ENCODE measurements at regions not wholly inside any gene's neighbourhood (a gene's known extent, or its start where the extent isn't known, plus 50 kb on each side); places are given as distances from the start of the nearest gene placed in this dataset.
A peak's percentile ranks its signal among the peaks of the same experiment; 100 is the strongest.
"Not testable (repeated sequence)": the region's sequence is repeated elsewhere in the genome, so short reads cannot be mapped to it uniquely, and the experiment has no call there.

DNA sequence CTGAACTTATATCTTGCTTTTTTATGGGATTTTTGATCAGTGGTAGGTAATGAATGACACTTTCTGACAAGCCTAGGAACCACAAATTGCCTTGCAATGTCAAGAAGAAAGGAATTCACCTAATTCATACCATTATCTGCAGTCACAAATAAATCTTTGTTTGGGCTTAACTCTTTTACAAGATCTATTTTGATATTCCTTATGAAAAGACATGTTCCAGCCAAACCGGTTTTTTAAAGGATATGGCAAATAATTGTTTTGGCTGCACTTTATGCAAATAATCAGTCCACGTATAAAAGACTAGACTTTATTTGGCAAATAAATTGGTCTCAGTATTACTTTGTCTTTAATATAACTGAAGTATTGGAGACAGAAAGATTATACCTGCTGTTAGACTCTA is 771.7 kb upstream of the ADGRB3 start:
- DNase-seq, result no peak

DNA sequence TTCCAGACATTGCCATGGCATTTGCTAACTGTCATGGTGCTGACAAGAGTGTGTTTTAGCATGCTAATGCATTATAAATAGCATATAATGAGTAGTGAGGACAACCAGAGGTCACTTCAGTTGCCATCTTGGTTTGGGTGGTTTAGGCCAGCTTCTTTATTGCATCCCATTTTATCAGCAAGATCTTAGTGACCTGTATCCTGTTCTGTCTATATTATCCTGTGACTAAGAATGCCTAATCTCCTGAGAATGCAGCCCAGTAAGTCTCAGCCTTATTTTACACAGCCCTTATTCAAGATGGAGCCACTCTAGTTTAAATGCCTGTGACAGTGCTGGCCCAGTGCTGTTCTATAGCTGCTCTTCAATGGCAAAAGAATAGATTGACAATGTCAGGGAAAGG is 781.0 kb upstream of the ADGRB3 start:
- DNase-seq, result no peak

DNA sequence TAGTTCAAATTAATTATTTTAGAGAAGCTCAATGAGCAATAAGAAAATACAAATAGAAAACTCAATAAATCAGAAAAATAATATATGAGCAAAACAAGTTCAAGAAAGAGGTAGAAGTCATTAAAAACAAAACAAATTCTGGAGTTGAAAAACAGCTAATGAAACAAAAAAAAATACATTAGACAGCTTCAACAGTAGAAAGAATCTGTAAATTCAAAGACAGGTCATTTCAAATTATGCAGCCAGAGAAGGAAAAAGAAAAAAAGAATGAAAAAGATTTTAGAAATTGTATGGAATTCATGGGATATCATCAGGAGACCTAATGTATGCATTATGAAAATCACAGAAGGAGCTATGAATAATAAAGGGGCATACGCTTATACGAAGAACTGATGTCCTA is 795.3 kb upstream of the ADGRB3 start:
- DNase-seq, result no peak

DNA sequence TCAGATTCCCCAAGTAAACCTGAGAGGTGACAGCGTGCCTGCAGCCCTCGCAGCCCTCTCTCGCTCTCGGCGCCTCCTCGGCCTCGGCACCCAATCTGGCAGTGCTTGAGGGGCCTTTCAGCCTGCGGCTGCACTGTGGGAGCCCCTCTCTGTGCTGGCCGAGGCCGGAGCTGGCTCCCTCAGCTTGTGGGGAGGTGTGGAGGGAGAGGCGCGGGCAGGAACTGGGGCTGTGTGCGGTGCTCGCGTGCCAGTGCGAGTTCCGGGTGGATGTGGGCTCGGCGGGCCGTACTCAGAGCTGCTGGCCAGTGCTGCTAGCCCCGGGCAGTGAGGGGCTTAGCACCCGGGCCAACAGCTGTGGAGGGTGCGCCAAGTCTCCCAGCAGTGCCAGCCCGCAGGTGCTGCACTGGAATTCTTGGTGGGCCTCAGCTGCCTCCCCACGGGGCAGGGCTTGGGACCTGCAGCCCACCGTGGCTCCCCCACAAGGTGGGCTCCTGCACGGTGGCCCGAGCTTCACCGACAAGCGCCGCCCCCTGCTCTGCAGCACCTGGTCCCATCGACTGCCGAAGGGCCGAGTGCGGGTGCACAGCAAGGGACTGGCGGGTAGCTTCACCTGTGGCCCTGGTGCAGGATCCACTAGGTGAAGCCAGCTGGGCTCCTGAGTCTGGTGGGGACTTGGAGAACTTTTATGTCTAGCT is 809.7 kb upstream of the ADGRB3 start:
- no peak for DNase-seq

DNA sequence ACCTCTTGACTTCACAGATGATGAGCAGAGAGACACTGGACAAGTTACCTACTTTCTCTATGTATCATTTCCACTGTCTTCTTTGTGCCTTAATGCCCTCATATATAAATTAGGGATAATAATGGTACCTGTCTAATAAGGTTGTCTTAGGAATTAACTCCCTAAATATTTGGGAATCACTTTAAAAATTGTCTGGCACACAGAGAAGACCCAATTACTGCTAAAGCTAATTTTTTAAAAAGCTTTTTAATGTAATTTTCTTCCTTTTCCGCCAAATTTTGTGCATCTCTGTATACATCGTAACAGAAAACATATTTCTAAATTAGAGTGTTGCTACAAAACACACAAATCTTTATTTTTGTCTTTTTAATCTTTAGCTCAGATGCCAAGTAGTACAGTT is 816.8 kb upstream of the ADGRB3 start:
- no peak for DNase-seq

DNA sequence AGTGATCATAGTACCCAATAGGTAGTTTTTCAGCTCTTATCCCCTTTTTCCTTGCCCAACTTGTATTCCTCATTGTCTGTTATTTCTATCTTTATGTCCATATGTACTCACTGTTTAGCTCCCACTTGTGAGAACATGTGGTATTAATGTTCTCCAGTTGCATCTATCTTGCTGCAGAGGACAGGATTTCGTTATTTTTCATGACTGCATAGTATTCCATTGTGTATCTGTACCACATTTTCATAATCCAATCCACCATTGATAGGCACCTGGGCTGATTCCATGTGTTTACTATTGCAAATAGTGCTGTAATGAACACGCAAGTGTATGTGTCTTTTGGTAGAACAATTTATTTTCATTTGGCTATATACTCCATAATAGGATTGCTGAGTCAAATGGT is 819.5 kb upstream of the ADGRB3 start:
- DNase-seq, result no peak

DNA sequence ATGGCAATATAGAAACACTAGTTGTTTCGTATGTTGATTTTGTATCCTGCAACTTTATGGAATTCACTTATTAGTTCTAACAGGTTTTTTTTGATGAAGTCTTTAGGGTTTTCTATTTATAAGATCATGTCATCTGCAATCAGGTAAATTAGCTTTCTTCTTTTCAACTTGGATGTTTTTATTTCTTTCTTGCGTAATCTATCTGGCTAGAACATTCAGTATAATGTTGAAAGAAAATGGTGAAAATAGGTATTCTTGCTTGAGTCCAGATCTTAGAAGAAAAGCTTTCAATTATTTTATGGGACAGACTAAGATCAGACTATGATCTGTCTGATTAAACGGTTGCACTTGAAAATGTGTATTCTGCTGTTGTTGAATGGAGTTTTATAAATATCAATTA is 820.8 kb upstream of the ADGRB3 start:
- no peak for DNase-seq

DNA sequence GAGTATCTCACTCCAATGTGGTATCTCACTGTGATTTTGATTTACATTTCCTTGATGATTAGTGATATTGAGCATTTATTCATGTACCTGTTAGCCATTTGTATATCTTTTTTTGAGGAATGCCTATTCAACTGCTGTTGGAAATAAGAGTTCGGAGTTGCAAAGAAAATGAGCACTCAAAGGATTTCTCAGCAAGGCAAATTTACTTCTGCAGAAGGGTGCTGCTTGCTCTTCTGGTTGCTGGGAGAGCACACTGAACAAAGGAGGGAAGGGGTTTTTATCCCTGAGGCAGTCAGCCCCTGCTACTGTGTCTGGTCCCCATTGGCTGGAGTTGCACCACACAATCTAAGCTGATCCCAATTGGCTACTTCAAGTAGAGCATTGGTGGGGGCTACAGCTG is 822.4 kb upstream of the ADGRB3 start:
- no peak for DNase-seq

DNA sequence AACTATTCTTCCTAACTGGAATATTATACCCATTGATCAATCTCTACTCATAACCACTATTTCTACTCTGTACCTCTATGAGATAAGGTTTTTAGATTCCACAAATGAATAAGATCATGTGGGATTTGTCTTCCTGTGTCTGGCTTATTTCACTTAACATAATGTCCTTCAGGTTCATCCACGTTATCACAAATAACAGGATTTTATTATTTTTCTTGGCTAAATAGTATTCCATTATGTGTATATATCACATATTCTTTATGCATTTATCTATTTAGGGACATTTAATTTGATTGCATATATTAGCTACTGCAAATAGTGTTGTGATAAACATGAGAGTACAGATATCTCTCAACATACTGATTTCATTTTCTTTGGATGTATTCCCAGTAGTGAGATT is 823.0 kb upstream of the ADGRB3 start:
- DNase-seq, result no peak

DNA sequence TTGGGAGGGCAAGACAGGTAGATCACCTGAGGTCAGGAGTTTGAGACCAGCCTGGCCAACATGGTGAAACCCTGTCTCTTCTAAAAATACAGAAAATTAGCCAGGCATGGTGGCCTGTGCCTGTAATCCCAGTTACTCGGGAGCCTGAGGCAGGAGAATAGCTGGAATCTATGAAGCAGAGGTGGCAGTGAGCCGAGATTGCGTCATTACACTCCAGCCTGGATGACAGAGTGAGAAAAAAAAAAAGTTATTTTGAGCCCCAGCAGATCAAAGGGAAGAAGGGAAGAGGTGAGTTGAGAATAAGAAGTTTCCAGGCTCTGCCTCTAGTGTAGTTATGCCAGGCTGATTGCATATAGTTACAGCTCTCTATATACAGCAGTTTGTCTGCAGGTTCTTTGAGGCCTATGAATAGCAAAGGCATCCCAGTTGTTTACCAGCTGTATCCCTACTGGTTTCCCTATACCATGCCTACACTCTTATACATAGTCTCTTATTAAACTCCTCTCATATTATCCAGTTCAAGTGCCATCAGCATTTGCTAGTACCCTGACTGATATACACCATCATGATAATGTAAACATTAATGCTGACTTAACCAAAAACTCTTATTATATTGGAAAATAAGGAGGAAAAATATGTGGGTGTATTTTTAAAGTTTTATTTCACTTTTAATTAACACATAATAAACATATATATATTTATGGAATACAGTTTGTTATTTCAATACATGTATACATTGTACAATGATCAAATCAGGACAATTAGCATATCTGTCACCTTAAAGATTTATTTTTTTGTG is 823.6 kb upstream of the ADGRB3 start:
- DNase-seq, result no peak

DNA sequence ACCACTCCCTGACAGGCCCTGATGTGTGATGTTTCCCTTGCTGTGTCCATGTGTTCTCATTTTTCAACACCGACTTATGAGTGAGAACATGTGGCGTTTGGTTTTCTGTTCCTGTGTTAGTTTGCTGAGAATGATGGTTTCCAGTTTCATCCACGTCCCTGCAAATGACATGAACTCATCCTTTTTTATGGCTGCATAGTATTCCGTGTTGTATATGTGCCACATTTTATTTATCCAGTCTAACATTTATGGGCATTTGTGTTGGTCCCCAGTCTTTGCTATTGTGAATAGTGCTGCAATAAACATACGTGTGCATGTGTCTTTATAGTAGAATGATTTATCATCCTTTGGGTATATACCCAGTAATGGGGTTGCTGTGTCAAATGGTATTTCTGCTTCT is 830.3 kb upstream of the ADGRB3 start:
- DNase-seq, result not testable (repeated sequence)

DNA sequence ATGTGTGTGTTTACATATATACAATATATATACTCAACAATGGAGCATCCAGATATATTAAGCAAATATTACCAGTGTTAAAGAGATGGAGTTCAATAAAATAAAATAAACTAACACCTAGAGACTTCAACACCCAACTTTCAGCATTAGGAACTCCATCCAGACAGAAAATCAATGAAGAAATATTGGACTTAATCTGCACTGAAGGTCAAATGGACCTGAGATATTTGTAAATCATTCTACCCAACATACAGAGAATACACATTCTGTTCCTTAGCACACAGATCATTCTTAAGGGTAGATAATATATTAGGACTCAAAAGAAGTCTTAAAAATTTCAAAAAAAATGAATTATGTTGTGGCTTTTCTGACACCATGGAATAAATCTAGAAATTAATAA is 832.3 kb upstream of the ADGRB3 start:
- no peak for DNase-seq

DNA sequence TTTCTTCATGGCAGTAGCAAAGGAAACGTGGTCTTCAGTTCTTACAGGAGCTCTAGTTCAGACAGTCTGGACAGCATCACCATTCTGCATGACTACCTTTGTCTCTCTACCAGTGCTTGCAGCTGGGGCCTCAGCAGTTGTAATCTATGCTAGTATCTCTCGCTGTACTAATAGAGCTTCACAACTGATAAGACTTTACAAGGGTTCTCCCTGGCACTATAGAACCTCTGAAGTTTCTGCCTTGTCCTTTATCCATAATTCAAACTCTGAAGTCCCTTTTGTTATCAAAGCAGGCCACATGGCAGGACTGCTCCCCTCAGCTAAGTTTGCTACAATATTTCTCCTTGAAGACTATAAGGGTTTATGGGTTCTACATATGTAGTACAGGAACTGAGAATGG is 842.1 kb upstream of the ADGRB3 start:
- no peak for DNase-seq

DNA sequence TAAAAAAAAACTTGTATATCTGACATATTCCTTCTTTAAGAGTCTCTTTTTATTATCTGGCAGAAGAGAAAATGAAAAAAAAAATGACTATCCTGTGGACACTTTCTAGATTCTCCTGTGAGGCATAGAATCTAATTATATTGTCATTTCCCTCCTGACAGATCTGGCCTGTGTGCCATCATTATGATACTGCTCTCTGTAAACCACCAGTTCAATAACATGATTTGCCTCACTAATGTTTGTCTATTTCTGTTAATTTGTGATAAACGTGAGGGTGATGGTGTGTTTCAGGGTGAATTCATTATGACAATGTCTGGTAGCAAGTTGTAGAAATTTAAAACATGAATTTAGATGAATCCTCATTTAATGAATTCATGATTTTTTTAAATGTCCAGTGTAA is 844.5 kb upstream of the ADGRB3 start:
- DNase-seq, result no peak

DNA sequence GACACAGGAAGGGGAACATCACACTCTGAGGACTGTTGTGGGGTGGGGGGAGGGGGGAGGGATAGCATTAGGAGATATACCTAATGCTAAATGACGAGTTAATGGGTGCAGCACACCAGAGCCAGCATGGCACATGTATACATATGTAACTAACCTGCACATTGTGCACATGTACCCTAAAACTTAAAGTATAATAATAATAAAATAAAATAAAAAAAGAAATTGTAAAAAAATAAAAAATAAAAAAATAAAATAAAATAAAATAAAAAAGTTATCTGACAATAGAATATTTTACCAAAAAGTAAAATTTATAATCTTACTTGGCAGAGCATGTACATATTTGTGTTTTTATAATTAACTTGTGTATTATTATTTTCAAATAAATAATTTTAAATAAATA is 848.0 kb upstream of the ADGRB3 start:
- DNase-seq, result not testable (repeated sequence)

DNA sequence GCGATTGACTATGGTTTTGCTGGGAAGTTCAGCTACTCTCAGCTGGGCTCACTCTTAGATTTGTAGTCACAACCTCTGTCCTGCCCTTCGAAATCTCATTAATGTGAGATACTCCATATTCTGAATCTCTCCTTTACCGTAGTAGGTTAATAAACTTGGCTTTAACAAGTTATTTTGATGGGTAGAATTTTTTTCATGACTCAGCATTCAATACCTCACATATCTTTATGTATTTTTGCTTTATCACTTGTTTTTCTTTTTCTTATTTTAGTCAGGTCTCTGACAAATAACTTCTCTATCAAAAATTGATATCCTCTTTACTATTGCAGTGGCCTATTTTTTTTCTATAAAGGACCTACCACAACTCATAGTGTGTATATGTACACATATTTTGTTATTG is 855.2 kb upstream of the ADGRB3 start:
- DNase-seq, result no peak

DNA sequence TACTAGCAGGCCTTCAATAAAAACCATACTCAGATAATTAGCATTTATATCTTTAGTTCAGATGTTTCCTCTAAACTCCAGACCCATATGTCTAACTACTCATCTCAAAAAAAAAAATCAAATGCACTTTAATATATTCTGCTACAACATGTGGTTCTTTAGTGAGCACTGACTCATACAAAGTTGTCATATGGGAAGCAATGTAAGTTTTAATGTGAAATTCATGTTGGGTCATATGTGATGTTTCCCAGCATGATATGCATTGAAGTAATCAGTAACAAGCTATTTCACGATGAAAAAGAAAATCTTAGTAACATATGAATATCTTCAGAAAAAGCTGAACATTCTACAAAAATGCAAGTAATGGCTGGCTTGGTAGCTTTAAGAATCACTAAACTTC is 859.7 kb upstream of the ADGRB3 start:
- DNase-seq, result no peak

DNA sequence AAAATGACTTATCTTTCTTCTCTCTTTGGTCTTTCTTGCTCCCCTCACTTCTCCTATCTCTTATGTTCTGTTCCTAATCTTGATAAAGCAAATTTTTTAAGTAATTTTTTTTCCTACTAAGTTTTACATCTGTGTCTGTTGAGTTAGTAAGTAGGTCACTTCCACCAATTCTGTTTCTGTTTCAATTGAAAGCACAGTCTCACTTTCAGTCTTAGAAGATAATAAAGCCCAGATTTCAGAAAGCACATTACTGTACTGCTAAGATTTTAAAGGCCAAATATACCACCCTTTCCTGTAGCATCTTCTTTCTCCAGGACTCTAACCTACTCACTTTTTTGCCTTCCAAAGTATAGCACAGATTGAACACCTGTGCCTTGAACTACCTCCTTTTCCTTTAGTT is 866.1 kb upstream of the ADGRB3 start:
- no peak for DNase-seq

DNA sequence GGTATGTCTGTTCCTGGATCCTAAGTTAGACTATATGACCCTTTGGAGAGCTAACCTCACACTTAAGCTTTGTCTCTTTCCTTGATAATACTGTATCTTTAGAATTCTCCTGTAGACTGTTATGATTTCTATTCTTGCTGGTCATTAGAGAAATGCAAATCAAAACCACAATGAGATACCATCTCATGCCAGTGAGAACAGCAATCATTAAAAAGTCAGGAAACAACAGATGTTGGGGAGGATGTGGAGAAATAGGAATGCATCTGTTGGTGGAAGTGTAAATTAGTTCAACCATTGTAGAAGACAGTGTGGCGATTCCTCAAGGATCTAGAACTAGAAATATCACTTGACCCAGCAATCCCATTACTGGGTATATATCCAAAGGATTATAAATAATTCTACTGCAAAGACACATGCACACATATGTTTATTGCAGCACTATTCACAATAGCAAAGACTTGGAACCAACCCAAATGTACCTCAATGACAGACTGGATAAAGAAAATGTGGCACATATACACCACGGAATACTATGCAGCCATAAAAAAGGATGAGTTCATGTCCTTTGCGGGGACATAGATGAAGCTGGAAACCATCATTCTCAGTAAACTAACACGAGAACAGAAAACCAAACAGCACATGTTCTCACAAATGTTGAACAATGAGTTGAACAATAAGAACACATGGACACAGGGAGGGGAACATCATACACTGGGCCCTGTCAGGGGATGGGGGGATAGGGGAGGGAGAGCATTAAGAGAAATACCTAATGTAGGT is 867.8 kb upstream of the ADGRB3 start:
- not testable (repeated sequence) for DNase-seq

DNA sequence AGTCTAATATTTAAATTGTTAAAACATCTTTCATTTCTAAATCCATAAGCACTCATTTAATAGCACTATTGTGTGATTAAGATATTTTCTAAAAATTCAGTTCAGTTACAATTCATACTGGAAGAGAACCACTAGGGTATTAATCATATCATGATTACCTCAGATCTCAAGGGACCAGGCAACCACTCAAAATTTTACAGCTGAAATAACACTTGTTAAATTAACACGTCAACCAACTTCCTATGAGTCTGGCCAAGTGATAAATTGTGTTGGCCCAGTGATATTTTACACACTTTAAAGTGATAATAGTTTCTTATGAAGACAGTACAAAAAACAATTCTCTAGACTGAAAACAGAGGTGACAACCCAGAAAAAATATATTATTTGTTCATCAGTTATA is 869.0 kb upstream of the ADGRB3 start:
- peak; percentile 5 for DNase-seq

DNA sequence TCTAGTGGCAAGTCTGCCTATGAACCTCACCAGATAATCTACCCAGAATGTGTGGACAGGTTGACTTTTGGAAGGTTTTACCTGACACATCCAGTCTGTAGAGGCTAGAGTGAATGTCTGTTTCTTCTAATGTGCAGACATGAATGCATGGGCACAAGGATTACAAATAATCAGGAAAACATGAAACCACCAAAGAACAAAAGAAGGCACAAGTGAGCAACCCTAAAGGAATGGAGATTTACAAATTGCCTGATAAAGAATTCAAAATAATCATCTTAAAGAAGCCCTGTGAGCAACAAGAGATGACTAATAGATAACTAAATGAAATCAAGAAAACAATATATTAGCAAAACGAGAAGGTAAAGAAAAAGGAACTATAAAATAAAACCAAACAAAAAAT is 876.1 kb upstream of the ADGRB3 start:
- DNase-seq, result no peak

DNA sequence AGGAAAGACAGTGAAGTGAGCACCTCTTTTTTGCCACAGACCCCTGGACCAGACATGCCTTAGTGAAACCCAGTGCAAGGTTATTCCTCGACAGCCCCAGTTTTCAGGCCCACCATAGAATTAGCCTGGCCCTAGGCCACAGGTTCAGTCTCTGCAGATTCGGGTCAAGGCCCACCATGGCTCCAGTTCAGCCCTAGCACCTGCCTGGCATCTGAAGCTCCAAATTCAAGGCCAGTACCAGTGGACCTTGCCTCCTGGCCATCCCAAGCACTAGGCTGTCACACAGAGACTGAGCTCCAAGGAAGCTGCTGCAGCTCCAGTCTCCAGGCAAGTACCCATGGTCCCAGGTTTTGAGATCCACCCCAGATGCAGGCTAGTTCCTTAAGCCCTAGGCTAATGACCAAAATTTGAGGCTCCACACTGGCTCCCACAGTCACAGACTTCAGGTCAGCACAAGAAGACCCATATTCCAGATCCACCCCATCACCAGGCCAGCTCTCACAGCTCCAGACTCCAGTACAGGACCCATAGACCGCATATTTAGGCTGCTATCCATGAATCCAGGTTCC is 877.5 kb upstream of the ADGRB3 start:
- DNase-seq, result no peak

DNA sequence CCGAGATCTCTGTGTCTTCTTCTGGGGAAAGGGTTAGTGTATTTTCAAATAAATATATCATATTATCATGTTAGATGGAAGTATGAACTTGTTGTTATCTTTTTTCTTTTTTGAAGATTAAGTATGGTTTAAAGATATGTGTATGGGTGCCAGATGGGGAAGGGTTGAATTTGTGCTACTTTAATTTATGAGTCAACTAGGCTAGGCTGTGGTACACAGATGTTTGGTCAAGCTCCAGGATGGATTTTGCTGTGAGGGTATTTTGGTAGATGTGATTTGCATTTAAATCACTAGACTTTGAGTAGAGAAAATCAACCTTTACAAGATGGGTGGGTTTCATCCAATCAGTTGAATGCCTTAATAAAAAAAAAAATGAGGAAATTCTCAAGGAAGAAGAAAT is 886.6 kb upstream of the ADGRB3 start:
- DNase-seq, result no peak

DNA sequence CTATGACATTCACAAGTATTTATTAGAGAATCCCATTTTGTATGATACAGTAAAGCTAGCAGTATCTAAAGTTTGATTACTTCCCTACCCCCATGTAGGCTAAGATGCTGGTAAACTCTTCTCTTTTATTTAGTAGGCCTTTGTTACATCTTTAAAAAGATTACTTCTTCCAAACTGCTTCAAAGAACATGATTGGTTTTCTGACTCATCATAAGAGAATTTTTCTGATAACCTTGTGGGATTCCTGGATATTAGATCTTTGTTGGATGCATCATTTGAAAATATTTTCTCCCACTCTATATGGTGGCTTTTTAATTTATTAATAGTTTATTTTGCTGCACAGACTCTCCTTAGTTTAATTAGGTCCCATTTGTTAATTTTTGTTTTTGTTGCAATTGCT is 898.3 kb upstream of the ADGRB3 start:
- DNase-seq, result no peak

Data from dermis blood vessel endothelial cell (primary cell).